Mesendoderm (in vitro differentiated cells): ENCODE measurements at regions not wholly inside any gene's neighbourhood (a gene's known extent, or its start where the extent isn't known, plus 50 kb on each side); places are given as distances from the start of the nearest gene placed in this dataset.

ENCODE experiments used
- DNase-seq: peaks from one replicate; pipeline ENCODE4 v3.0.0; 2013
- H2AK5ac ChIP-seq: 2 replicates; pipeline ENCODE4 v1.6.1; 2013; ENCODE audit warnings: low read length, inconsistent platforms
- H2BK120ac ChIP-seq: 2 replicates; pipeline ENCODE4 v1.6.1; 2013; ENCODE audit warnings: low read depth, mild to moderate bottlenecking, low read length, moderate library complexity, mixed read lengths
- H2BK15ac ChIP-seq: replicated peaks from 2 replicates; pipeline ENCODE4 v1.6.1; 2013; ENCODE audit warnings: low read depth, mild to moderate bottlenecking, moderate library complexity
- H2BK5ac ChIP-seq: 2 replicates; pipeline ENCODE4 v1.6.1; 2013; ENCODE audit warnings: low read length, inconsistent platforms
- H3K18ac ChIP-seq: 2 replicates; pipeline ENCODE4 v1.6.1; 2013; ENCODE audit warnings: mild to moderate bottlenecking, low read length, mixed read lengths
- H3K23ac ChIP-seq: one replicate; pipeline ENCODE4 v1.6.1; 2013; ENCODE audit warnings: low read length
- H3K27ac ChIP-seq: 2 replicates; pipeline ENCODE4 v1.5.1; 2013; ENCODE audit warnings: low read depth, mild to moderate bottlenecking, inconsistent platforms, low read length, moderate library complexity
- H3K27me3 ChIP-seq: 2 replicates; pipeline ENCODE4 v1.6.1; 2013; ENCODE audit warnings: low read length, control low read depth, mild to moderate bottlenecking, inconsistent platforms; ENCODE audit not compliant: insufficient read depth, poor library complexity
- H3K36me3 ChIP-seq: 2 replicates; pipeline ENCODE4 v1.6.1; 2013; ENCODE audit warnings: low read length, inconsistent platforms; ENCODE audit not compliant: control insufficient read depth, insufficient read depth
- H3K4ac ChIP-seq: one replicate; pipeline ENCODE4 v1.6.1; 2013; ENCODE audit warnings: low read depth, mild to moderate bottlenecking, low read length, moderate library complexity
- H3K4me1 ChIP-seq: 2 replicates; pipeline ENCODE4 v1.6.1; 2013; ENCODE audit warnings: low read depth, low read length, inconsistent platforms; ENCODE audit not compliant: control insufficient read depth
- H3K4me2 ChIP-seq: 2 replicates; pipeline ENCODE4 v1.6.1; 2013; ENCODE audit warnings: low read length
- H3K4me3 ChIP-seq: 2 replicates; pipeline ENCODE4 v1.5.1; 2013; ENCODE audit warnings: mild to moderate bottlenecking, low read length
- H3K56ac ChIP-seq: one replicate; pipeline ENCODE4 v1.6.1; 2013; ENCODE audit warnings: low read length
- H3K79me1 ChIP-seq: 2 replicates; pipeline ENCODE4 v1.6.1; 2013; ENCODE audit warnings: low read length, inconsistent platforms
- H3K79me2 ChIP-seq: 2 replicates; pipeline ENCODE4 v1.6.1; 2013; ENCODE audit warnings: mild to moderate bottlenecking, low read length; ENCODE audit not compliant: control insufficient read depth, insufficient read depth
- H3K9ac ChIP-seq: 2 replicates; pipeline ENCODE4 v1.6.1; 2013; ENCODE audit warnings: low read length, inconsistent platforms
- H4K5ac ChIP-seq: one replicate; pipeline ENCODE4 v1.6.1; 2013; ENCODE audit warnings: low read length
- H4K8ac ChIP-seq: one replicate; pipeline ENCODE4 v1.6.1; 2013; ENCODE audit warnings: low read depth, mild to moderate bottlenecking, control low read depth, low read length, moderate library complexity
- WGBS: extraction: QIAGEN DNeasy Blood & Tissue Kit; methylation state at CpG from one replicate; pipeline ENCODE4 v1.1.7; 2013; ENCODE audit warnings: low lambda C conversion rate, missing lambda C conversion rate; ENCODE audit not compliant: insufficient coverage; ENCODE audit errors: extremely low coverage; 5-methylcytosine and 5-hydroxymethylcytosine counted together

DNA sequence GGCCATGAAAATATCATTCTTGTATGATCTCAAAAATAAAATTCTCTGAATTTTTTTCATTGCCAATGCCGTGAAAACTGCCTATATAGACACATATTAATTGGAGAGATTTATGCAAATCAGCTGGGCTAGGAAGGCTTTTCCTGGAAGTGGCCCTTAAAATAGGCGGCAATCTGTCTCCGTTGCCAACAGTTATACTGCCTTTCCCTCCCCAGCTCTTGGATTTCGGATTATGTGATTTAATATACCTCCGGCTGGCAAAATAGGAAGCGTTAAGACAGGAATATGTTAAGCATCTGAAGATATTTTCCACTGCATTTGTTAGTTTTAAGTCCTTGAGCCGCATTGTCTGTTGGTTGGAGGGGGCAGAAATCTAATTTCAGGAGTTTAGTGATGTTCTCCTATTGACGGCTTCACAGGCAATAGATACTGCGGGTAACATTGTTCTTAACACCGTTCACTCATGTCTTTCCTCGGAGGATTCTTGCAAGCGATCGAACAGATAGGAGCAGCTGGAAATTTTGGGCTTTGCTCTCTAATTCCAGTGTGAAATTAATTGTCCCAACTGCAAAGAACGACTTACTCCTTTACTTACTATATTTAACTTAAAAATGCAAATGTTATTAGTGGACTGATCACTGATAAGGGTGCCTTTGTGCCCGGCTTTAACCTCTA is 113.3 kb downstream of the LINC00237 start:
- H3K27ac ChIP-seq = no peak overlapping the region
- H3K79me2 ChIP-seq = no peaks in the 10 kb centered on the region
- H4K5ac ChIP-seq = no peak overlapping the region
- WGBS = no CpG with 5 or more reads among the region's 15 CpGs
- H3K23ac ChIP-seq = no peak overlapping the region
- no peaks in the 10 kb centered on the region for H3K79me1 ChIP-seq
- no peaks in the 10 kb centered on the region for H3K4me1 ChIP-seq
- no peak overlapping the region for H3K56ac ChIP-seq
- no peak overlapping the region for H3K18ac ChIP-seq
- no peak overlapping the region for H2BK5ac ChIP-seq
- H3K4me2 ChIP-seq = no peak overlapping the region
- H3K27me3 ChIP-seq = no peaks in the 10 kb centered on the region
- no peak overlapping the region for H3K9ac ChIP-seq
- no peak overlapping the region for H3K4me3 ChIP-seq
- no peak overlapping the region for H3K4ac ChIP-seq
- no peaks in the 10 kb centered on the region for H3K36me3 ChIP-seq
- no peak overlapping the region for H2AK5ac ChIP-seq
- H2BK120ac ChIP-seq = no peak overlapping the region
- no peak for DNase-seq
- no peak overlapping the region for H2BK15ac ChIP-seq
- no peak overlapping the region for H4K8ac ChIP-seq

DNA sequence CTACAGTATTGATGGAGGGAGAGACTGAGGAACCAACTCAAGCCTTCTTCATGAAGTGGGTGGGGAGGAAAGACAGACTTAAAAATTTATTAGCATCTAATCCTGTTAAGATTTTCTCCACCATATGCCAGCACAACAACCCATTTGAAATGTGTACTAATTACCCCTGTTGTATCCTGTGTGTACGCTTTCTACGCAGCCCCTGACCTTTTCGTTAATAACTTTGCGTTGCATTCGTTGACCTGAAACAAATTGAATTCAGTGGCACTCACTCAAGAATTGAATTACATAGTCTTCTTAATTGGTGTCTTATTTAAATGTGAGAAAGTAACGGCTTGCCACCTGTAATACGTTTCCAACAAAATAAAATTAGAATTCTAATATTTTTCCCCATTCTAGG is 113.9 kb downstream of the LINC00237 start:
- no peak overlapping the region for H2BK15ac ChIP-seq
- no peak overlapping the region for H2BK5ac ChIP-seq
- H3K4me2 ChIP-seq = no peak overlapping the region
- H3K36me3 ChIP-seq = no peaks in the 10 kb centered on the region
- H3K4me3 ChIP-seq = no peak overlapping the region
- H3K18ac ChIP-seq = no peak overlapping the region
- no peak overlapping the region for H4K8ac ChIP-seq
- H3K9ac ChIP-seq = no peak overlapping the region
- no peaks in the 10 kb centered on the region for H3K27me3 ChIP-seq
- DNase-seq = no peak
- H3K79me1 ChIP-seq = no peaks in the 10 kb centered on the region
- no peak overlapping the region for H3K27ac ChIP-seq
- H3K56ac ChIP-seq = no peak overlapping the region
- H2AK5ac ChIP-seq = no peak overlapping the region
- H3K4me1 ChIP-seq = no peaks in the 10 kb centered on the region
- no peak overlapping the region for H2BK120ac ChIP-seq
- no CpG with 5 or more reads among the region's 7 CpGs for WGBS
- no peak overlapping the region for H3K4ac ChIP-seq
- no peak overlapping the region for H4K5ac ChIP-seq
- no peaks in the 10 kb centered on the region for H3K79me2 ChIP-seq
- no peak overlapping the region for H3K23ac ChIP-seq

DNA sequence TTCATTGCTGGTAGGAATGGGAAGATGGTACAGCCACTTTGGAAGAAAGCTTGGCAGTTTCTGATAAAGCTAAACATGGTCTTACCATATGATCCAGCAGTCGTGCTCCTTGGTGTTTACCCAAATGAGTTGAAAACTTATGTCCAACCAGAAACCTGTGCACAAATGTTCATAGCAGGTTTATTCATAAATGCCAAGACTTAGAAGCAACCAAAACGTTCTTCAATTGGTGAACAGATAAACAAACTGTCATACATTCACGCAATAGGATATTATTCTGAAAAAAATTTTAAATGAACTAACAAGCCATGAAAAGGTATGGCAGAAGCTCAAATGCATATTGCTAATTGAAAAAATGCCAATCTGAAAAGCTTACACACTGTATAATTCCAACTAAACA is 117.1 kb downstream of the LINC00237 start:
- no peak overlapping the region for H4K8ac ChIP-seq
- no peak overlapping the region for H3K4me3 ChIP-seq
- no peak overlapping the region for H3K9ac ChIP-seq
- no peaks in the 10 kb centered on the region for H3K79me2 ChIP-seq
- H3K56ac ChIP-seq = no peak overlapping the region
- H4K5ac ChIP-seq = no peak overlapping the region
- H3K27ac ChIP-seq = no peak overlapping the region
- no peaks in the 10 kb centered on the region for H3K27me3 ChIP-seq
- no peaks in the 10 kb centered on the region for H3K4me1 ChIP-seq
- no peak overlapping the region for H2AK5ac ChIP-seq
- no peak overlapping the region for H3K23ac ChIP-seq
- H2BK15ac ChIP-seq = no peak overlapping the region
- H3K18ac ChIP-seq = no peak overlapping the region
- no peak overlapping the region for H3K4ac ChIP-seq
- WGBS = no CpG with 5 or more reads among the region's 3 CpGs
- H2BK120ac ChIP-seq = no peak overlapping the region
- DNase-seq = no peak
- no peaks in the 10 kb centered on the region for H3K36me3 ChIP-seq
- H3K79me1 ChIP-seq = no peaks in the 10 kb centered on the region
- no peak overlapping the region for H3K4me2 ChIP-seq
- H2BK5ac ChIP-seq = no peak overlapping the region

DNA sequence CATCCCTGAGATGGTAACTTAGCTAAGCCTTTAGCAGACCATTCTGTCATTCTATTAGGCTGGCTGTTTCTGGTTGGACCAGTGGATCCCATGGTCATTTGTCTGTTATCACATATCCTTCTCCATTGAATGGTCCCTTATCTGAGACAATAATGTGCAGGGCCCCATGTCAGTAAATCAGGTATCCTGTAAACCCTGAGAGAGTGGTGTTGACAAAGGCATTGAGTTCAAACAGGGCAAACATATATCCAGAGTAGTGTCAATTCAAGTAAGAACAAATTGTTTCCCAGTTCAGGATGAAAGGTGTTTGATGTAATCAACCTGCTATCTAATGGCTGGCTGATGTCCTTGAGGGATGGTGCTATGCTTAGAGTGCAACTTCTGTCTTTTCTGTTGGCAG is 126.2 kb downstream of the LINC00237 start:
- no peak overlapping the region for H3K4me3 ChIP-seq
- no peak overlapping the region for H3K56ac ChIP-seq
- no peak overlapping the region for H3K23ac ChIP-seq
- H3K27ac ChIP-seq = no peak overlapping the region
- no peak overlapping the region for H2AK5ac ChIP-seq
- no peak overlapping the region for H4K5ac ChIP-seq
- no peak for DNase-seq
- H3K79me1 ChIP-seq = no peaks in the 10 kb centered on the region
- H3K36me3 ChIP-seq = no peaks in the 10 kb centered on the region
- H2BK15ac ChIP-seq = no peak overlapping the region
- no peak overlapping the region for H3K9ac ChIP-seq
- no peak overlapping the region for H2BK120ac ChIP-seq
- no peak overlapping the region for H3K4ac ChIP-seq
- H3K4me2 ChIP-seq = no peak overlapping the region
- no peak overlapping the region for H4K8ac ChIP-seq
- H3K79me2 ChIP-seq = no peaks in the 10 kb centered on the region
- no peak overlapping the region for H3K18ac ChIP-seq
- H2BK5ac ChIP-seq = no peak overlapping the region
- no peaks in the 10 kb centered on the region for H3K4me1 ChIP-seq
- no peaks in the 10 kb centered on the region for H3K27me3 ChIP-seq

DNA sequence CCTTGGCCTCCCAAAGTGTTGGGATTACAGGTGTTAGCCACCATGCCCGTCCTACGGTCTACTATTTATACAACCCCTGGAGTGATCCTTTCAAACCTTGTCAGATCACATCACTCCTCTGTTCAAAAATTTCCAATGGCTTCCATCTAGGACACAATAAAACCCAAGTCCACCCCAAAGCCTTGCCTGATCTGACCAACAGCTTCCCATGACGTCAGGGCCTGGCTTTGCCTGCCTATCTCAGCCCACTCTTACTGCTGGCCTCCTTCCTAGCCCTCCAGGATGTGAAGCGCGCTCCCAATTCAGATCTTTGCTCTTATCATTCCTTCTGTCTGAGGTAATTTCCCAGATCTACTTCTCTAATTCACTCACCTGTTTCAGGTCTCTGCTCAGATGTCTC is 128.4 kb downstream of the LINC00237 start:
- Histone ChIP-seq H3K79me2 (no peaks in the 10 kb centered on the region), H3K18ac (no peak overlapping the region), H2BK120ac (no peak overlapping the region), H3K56ac (no peak overlapping the region), H4K5ac (no peak overlapping the region), H3K9ac (no peak overlapping the region), H3K27me3 (no peaks in the 10 kb centered on the region), H3K23ac (no peak overlapping the region), H4K8ac (no peak overlapping the region), H3K36me3 (no peaks in the 10 kb centered on the region), H3K4me3 (no peak overlapping the region), H3K4ac (no peak overlapping the region), H2AK5ac (no peak overlapping the region), H3K27ac (no peak overlapping the region), H3K79me1 (no peaks in the 10 kb centered on the region), H2BK15ac (no peak overlapping the region), H3K4me2 (no peak overlapping the region), H3K4me1 (no peaks in the 10 kb centered on the region), H2BK5ac (no peak overlapping the region)
- whole genome bisulfite sequencing = no CpG with 5 or more reads among the region's 5 CpGs
- no peak for DNase-seq

DNA sequence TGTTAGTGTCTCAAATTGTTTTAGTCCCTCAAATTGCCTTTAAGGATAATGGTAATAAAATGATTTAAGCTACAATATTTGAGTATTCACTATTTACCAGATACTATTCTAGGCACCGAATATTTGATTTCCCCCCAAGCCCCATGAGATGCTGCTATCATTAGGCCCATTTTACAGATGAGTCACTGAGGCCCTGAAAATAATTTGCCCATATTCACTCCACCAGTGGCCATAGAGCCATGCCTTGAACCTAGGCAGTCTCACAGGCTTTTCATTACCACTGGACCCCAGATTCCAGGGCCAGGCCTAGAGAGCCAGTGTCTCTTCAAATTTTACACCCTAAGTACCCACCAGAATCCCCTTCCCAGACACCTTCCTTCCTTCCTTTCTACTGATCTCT is 133.7 kb downstream of the LINC00237 start:
- Histone ChIP-seq H3K4me3 (no peak overlapping the region), H3K27me3 (no peaks in the 10 kb centered on the region), H3K18ac (no peak overlapping the region), H2AK5ac (no peak overlapping the region), H3K79me2 (no peaks in the 10 kb centered on the region), H3K79me1 (no peaks in the 10 kb centered on the region), H3K36me3 (no peaks in the 10 kb centered on the region), H3K4me1 (no peaks in the 10 kb centered on the region), H2BK120ac (no peak overlapping the region), H3K23ac (no peak overlapping the region), H3K56ac (no peak overlapping the region), H2BK15ac (no peak overlapping the region), H3K27ac (no peak overlapping the region), H3K4ac (no peak overlapping the region), H4K5ac (no peak overlapping the region), H3K9ac (no peak overlapping the region), H2BK5ac (no peak overlapping the region), H3K4me2 (no peak overlapping the region), H4K8ac (no peak overlapping the region)
- no CpG with 5 or more reads among the region's 1 CpG for WGBS
- DNase-seq = no peak
